NCI-H2227 (cell line): ENCODE measurements at regions not wholly inside any gene's neighbourhood (a gene's known extent, or its start where the extent isn't known, plus 50 kb on each side); places are given as distances from the start of the nearest gene placed in this dataset.

Experiments
- DNase-seq: peaks from one replicate; lab custom pipeline; 2025; ENCODE audit not compliant: unreplicated experiment; lab: John Stamatoyannopoulos, UW

DNA sequence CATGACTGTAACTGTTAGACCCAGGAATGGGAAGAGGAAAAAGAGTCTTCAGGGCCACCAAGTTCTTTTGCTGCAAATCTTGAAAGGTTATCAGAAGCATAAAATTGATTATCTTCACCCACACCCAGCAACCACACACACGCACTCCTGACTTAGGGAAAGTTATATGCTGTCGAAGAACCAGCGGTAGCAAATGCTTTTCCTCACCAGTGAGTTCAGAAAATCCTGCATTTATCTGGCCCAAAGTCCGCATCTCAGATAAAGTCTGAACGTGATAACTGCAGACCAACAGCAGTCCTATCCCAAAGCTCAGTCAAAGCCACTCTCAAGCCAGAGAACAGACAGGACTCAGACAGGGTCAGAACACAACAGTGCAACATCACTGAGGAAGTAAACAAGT lies 115.6 kb downstream of the IRS2 start:
- no peak for DNase-seq

DNA sequence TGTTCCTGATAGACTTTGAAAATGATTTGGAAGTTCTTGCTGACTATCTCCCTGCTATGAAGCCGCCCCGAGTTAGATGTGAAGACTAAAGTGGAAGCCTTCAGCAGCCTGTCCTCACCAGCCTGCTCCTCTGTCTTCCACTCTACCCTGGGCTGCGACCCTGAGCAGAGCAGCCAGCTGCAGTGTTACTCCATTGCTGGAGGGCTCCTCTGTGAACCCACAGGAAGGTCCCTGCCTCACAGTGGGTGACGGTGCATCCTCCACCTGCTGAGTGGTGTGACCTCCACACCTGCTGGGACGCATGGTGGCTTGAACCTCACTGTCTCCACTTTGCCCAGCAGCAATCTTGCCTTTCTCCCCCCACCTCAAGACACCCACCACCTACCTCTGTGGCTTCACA lies 116.4 kb downstream of the IRS2 start:
- DNase-seq: no peak

DNA sequence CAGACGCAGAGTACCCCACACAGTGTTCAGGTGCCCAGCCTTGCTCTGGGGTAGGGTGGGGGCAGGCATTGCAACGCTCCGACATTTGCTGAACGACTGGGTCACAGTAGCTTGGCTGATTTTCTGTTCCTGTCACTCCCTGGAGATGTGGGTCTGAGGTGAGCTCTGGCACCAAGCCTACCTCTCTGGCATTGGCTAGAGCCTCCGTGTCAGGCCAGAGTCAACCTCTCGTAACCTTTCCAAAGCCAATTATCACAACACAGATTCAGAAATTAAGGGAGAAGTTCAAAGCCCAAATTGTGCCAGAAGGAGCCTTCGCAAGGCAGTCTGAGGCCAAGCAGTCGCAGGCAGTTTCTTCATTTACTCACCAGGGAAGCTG lies 117.2 kb downstream of the IRS2 start:
- no peak for DNase-seq

DNA sequence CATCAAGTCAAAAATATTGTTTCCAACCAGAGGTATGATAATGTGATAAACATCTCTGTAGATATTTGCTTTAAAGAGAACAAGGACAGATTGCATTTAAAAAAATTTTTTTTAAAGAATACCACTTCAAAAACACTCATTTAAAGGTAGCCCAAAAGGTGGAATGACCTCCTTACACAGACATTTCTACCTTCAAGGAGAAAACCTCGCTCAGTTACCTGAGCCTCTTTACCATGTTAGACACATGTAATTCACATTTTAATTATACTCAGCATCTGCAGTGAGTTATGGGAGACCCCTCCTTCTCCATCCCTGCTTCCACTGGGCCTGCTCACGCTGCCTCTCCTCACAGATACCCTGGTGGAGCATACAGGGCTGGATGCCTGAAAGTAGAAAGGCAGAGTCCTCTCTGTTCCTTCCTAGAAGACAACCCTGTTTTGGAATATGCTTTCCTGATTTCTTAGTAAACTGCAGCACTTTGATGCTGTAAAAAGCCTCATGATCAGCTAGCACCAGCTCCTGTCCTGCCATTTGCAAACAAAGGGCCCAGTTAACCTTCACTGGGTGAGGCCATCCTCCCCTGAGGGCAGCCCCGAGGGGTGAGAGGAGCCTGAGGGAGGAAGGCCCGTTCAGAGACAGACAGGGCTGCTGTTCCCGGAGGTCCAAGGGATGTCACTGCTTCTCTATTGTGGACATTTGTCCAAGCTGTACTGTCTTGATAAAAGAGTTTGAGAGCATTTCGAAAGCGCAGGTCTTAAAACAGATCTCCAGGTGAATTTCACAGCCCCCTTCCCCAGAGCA lies 117.8 kb downstream of the IRS2 start:
- no peak for DNase-seq

DNA sequence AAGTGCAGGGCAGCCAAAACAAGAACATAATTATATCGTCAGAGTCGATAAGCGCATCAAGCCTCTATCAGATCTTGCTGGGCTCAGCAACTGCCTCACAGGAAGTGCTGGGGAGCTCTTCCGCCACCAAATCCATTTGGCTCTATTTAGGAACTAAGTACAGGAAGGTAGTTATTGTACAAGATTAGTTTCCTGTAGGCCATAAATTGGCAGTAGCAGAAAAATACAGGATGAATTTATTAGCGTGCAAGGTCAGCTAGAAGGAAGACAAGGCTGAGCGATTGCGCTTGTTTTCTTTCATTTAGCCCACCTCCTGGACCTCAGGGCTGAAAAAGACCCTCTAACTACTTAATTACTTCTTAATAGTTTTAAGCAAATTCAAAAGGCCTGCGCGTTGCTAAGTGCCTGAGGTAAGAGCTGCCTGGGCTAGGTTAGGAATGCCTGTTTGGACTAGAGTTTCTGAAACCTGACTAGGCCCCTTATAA lies 118.5 kb downstream of the IRS2 start:
- DNase-seq: no peak

DNA sequence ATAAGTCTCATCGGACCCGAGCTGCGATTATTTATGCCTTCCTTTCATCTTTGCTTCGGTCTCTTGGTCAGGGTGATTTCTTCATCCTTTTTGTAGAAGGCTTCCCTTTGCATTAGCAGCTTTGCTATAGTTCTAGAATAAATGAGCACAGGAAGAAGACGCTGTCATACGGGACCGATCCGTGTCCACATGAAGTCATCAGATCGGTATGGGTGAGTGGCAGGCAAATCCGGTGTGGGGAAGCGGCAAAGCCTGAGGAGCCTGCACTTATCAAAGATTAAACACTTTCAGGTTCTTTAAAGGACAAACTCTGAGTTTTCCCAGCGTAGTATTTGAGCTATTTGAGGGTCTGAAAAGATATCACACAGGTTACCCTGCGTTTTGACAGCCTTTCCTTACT lies 119.3 kb downstream of the IRS2 start:
- DNase-seq: no peak

DNA sequence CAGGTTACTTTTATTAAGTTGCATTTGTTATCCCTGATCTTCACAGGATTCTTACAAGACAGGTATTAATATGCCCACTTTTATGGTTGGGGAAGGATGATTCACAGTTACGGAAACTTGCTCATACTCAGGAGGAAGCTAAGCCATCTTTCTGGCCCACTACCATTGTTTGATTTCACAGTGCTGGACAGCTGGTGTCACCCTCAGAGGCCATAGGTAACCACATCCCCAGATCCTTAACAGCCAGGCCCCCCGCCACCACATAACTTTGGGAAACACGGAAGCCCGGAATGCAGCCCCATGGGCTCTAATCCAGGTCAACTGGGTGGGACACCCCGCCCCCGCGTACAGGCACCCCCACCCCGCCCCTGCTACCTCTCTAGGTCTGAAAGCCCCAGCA lies 119.7 kb downstream of the IRS2 start:
- no peak for DNase-seq

DNA sequence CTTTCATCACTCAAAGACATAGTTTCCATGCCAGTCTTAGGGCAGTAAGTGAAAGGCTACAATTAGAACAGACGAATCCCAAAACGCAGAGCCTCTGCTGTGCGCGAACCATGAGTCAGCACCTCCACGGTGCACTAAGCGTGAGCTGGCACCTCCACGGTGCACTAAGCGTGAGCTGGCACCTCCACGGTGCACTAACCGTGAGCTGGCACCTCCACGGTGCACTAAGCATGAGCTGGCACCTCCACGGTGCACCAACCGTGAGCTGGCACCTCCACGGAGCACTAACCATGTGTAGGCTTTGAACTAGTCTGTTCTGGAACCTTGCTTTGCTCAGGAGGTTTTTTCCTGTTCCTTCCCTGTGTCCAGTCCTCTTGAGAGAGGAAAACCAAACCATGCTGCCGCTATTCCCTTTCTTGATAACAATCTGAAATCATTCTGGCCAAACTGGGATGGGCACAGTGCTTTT lies 120.6 kb downstream of the IRS2 start:
- no peak for DNase-seq

DNA sequence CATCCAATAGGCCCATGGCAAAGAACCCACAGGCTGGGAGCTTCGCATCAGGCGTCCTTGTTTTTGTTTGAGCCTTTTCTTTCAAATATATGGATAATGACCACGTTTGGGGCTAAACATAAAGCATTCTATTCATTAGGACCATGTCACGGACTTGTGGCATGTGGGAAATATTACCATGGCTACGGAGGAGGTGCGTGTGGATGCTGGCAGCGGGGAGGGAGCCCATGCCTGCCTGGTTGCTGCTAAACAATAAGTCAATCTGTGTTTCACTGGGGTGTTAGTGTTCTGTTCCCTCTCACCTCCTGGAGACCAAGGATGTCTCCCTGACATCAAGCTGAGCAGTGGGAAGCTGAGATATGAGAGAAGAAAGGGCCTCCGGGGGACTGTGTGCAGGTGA lies 121.1 kb downstream of the IRS2 start:
- DNase-seq: no peak

DNA sequence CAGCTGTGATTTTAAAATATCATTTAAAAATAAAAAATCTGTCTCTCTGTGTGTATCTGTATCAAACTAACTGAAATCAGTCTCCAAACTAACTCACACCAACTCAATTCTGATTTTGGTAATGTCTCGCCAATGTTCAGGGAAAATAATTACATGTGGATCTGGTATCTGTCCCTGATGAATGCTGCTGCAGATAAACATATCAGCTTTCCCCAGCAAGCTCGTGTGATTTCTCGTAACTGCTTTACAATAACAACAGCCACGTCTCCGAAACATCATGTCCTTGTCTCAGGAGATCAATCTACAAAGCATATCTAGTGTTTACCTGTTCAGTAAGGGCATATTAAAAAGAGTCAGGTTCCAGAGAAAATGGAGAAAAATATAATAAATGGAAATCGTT lies 129.0 kb downstream of the IRS2 start:
- no peak for DNase-seq

DNA sequence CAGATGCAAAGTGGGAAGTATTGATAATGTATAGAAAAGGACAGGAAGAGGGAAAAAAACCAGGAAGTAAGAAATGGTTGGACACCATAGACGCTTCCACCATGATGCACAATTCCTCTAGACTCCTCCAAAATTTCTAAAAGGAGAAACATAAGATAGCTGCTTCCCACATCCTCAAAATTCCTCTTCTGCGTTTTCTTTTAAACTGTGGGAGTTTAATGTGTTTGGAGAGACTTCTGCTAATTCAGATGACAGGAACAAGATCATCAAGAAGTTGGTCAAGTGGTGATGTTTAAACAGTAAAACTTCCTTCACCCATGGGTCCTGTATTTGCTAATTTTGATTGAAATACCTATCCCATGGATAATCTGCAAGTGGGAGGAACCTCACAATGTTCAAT lies 130.2 kb downstream of the IRS2 start:
- DNase-seq: no peak

DNA sequence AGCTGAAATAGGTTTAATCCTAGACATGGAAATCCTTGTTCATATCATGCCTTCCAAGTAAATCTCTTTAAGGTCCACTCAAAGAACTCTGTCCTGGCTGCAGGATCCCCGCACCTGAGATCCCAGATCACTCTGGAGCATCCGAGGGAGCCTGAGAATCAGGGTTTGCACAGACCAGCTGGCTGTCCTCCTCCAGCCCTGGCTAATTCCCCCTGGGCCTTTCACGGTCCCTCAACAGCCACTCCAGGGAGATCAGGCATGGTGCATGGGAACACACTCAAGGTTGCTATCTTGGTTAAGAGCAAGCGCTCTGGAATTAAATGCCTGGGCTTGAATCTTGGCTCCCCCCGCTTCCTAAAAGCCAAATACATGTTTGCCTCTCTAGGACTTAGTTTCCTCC lies 130.8 kb downstream of the IRS2 start:
- DNase-seq: no peak

DNA sequence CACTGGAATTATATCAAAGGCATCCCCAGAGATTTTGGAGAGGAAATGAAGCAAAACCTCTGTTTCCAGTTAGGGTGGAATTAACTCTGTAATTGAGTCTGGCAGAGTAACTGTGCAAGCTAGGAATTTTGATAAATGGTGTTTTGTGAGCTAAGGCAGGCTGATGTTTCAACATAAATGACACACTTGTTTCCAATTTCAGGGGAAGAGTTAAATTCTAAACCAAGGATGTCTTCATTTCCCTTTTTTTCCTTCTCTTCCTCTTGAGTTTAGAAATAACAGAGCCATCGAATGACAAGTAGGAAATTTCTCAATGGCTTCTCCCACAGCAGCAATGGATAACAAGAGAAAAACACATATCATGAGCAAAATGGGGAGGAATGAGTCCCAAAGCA lies 131.2 kb downstream of the IRS2 start:
- no peak for DNase-seq

DNA sequence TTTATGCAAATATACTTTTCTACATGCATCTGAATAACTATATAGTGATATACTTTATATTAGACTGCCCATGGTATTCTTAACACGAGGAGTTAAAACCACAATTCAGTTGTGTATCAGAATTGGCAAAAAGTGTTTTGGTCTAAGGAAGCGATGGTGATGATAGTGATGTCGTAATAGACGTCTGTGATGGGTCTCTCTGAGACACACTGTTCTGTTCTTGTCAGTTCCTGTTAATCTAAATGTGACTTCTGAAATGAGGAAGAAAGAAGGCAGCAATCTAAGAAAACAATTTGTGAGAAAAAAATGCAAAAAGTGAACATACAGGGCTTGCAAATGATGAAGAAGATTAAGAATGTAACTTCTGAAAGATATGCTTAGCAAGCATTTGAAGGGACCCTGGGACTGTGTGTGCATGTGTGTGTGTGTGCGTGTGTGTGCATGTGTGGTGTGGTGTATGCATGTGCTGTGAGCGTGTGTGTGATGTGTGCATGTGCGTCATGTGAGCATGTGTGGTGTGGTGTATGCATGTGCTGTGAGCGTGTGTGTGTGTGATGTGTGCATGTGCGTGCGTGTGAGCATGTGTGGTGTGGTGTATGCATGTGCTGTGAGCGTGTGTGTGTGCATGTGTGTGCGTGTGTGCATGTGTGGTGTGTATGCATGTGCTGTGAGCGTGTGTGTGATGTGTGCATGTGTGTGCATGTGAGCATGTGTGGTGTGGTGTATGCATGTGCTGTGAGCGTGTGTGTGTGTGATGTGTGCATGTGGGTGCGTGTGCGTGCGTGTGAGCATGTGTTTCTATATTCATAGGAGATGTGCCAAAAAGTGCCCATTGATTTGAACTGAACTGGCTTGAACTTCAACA lies 131.8 kb downstream of the IRS2 start:
- no peak for DNase-seq

DNA sequence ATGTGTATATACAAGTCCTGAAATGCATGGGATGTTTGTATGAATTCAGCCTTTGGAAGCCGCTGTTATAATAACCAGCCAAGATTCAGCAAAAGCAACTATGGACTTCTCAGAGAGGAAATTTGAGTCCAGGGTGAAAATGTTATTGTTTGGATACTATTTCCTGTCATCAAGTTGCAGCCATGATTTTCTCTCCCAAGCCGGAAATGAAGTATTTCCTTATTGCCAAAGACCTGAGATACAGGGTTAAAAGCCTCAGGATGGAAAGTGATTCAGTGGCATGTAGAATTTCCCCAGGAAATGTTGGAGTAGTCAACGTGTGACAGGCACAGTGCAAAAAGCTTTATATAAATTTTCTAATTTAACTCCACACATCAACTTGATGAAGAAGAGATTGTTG lies 133.9 kb downstream of the IRS2 start:
- no peak for DNase-seq

DNA sequence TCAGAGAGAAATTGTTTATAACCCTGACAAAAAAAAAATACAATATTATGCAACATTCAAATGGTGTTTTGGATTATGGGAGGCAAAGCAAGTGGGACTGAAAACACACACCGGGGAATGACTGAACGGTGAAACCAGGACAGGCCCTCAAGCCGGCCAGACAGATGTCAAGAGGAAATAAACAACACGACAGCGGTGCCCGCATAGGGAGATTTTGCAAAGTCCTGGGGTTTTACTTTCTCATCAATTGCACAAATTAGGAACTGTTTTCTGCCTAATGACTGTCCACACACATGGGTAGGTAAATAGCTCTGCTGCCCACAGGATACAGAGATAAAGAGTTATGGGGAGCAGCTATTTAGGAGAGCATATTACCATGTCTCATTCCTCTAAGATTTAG lies 134.5 kb downstream of the IRS2 start:
- no peak for DNase-seq

DNA sequence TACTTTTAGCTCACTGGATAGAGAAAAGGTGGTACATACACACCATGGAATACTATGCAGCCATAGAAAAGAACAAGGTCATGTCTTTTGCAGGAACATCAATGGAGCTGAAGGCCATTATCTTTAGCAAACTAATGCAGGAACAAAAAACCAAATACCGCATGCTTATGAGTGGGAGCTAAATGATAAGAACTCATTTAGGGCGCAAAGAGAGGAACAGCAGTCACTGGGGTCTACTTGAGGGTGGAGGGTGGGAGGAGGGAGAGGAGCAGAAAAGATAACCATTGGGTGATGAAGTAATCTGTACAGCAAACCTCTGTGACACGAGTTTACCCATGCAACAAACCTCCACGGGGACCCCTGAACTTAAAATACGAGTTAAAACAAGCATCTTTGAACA lies 135.1 kb downstream of the IRS2 start:
- DNase-seq: no peak

DNA sequence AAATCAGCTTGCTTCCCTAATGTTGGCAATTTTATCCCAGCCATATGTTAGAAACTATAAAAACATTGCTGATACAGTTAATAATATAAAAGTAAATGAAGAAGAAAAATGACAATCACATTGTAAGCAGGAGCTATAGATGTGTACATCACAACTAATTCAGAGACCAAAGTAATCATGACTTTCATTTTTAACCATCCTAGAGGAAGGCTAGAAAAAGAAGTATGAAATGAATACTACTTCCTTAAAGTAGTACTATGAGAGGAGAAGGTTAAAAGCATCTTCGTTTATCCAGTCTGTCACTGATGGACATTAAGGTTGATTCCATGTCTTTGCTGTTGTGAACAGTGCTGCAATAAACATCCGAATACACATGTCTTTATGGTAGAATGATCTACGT lies 135.5 kb downstream of the IRS2 start:
- DNase-seq: no peak

DNA sequence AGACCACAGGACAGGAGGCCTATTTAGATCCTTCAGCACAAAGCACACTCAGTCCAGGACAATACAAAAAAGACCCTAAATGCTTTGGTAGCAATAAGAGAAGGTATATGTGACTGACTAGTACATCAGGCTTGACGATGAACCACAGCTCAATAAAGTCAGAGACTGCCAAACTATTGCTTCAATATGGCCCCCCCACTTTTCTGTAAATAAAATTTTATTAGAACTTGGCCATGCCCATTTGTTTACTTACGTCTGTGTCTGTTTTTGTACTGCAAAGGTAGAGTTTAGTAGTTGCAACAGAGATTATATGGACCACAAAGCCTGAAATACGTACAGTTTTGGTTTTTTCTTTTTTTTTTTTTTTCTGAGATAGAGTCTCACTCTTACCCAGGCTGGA lies 136.7 kb downstream of the IRS2 start:
- no peak for DNase-seq

DNA sequence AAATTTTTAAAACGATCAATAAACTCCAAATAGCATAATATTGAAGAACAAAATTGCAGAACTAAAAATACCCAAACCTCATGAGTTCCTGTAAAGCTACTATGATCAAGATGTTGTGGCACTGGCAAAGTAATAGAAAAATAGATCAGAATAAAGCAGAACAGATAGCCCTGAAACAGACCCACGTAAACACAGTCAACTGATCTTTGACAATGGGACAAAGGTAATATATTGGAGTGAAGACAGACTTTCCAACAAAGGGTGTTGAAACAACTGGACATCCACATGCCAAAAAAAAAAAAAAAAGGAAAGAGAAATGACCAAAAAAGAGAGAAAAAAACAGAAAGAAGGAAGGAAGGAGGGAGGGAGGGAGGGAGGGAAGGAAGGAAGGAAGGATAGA lies 138.7 kb downstream of the IRS2 start:
- DNase-seq: no peak

DNA sequence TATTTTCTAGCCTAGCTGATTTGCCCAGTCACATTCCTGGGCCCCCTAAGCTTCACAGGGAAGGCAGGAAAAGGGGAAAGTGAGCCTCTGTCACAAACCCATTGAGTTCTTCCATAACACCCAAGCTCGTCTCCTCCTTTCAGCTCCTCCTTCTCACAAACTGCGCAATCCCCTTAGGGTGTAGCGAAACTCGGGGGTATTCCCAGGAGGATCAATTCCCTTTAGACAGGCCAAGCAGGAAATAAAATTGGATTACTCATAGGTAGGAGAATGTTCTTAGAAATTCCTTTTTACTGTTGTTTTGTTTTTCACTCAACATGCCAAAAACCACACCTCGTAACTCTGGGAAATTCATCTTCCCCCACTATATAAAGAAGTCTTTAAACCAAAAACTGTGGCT lies 139.3 kb downstream of the IRS2 start:
- DNase-seq: no peak

DNA sequence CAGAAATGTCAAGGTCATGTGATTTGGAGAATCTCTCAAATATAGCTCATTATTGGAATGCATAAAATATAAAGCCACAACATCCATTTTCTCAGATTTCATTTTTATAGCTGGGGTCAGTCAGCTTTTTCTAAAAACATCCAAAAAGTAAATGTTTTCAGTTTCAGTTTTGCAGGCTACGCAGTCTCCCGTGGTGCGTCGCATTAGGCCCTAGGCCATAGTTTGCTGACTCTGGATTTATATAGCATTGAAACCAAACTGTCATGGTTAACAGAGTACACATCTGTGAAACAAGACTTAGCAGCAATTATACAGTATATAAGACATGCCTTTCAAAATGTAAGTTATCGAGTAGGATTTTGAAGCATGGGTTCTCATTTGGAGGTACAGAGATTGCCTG lies 140.0 kb downstream of the IRS2 start:
- no peak for DNase-seq
